NCI-H2196 (cell line): ENCODE measurements at regions not wholly inside any gene's neighbourhood (a gene's known extent, or its start where the extent isn't known, plus 50 kb on each side); places are given as distances from the start of the nearest gene placed in this dataset.
"Not testable (repeated sequence)": the region's sequence is repeated elsewhere in the genome, so short reads cannot be mapped to it uniquely, and the experiment has no call there.

Experiments used
- DNase-seq: peaks from one replicate; lab custom pipeline; 2025; ENCODE audit not compliant: unreplicated experiment; lab: John Stamatoyannopoulos, UW

- no peak for DNase-seq
Measured at GRCh38 chr13:84129966-84130365, 247.7 kb upstream of the SLITRK1 start.

- no peak for DNase-seq
Measured at GRCh38 chr13:84127597-84128128, 245.4 kb upstream of the SLITRK1 start.

GRCh38 chr13:84126671-84127171, 244.4 kb upstream of the SLITRK1 start:
- DNase-seq, result peak; percentile 82

GRCh38 chr13:84121456-84121855, 239.2 kb upstream of the SLITRK1 start:
- no peak for DNase-seq

GRCh38 chr13:84118839-84119409, 236.7 kb upstream of the SLITRK1 start:
- DNase-seq, result no peak

GRCh38 chr13:84098273-84098672, 216.0 kb upstream of the SLITRK1 start:
- DNase-seq, result no peak

- no peak for DNase-seq
Measured at GRCh38 chr13:84097148-84097547, 214.9 kb upstream of the SLITRK1 start.

- DNase-seq, result no peak
Measured at GRCh38 chr13:84096216-84096615, 213.9 kb upstream of the SLITRK1 start.

- no peak for DNase-seq
Measured at GRCh38 chr13:84088996-84089395, 206.7 kb upstream of the SLITRK1 start.

- no peak for DNase-seq
Measured at GRCh38 chr13:84086847-84087162, 204.5 kb upstream of the SLITRK1 start.

- not testable (repeated sequence) for DNase-seq
Measured at GRCh38 chr13:84086098-84086846, 204.0 kb upstream of the SLITRK1 start.

- no peak for DNase-seq
Measured at GRCh38 chr13:84082462-84082861, 200.2 kb upstream of the SLITRK1 start.

GRCh38 chr13:84080748-84081530, 198.7 kb upstream of the SLITRK1 start:
- DNase-seq, result no peak

- DNase-seq, result no peak
Measured at GRCh38 chr13:84077271-84077670, 195.0 kb upstream of the SLITRK1 start.

GRCh38 chr13:84076280-84076679, 194.0 kb upstream of the SLITRK1 start:
- DNase-seq, result no peak

GRCh38 chr13:84050536-84050935, 168.3 kb upstream of the SLITRK1 start:
- DNase-seq, result no peak

GRCh38 chr13:84049443-84050219, 167.4 kb upstream of the SLITRK1 start:
- DNase-seq, result no peak

GRCh38 chr13:84044805-84045204, 162.5 kb upstream of the SLITRK1 start:
- DNase-seq, result no peak

GRCh38 chr13:84038001-84038400, 155.7 kb upstream of the SLITRK1 start:
- no peak for DNase-seq

GRCh38 chr13:84032116-84032515, 149.8 kb upstream of the SLITRK1 start:
- no peak for DNase-seq

- no peak for DNase-seq
Measured at GRCh38 chr13:84031120-84031519, 148.8 kb upstream of the SLITRK1 start.
